Body of pancreas (tissue), 4 donors: ENCODE measurements at regions not wholly inside any gene's neighbourhood (a gene's known extent, or its start where the extent isn't known, plus 50 kb on each side); places are given as distances from the start of the nearest gene placed in this dataset.

ENCODE experiments used
- POLR2A ChIP-seq, 3 donors: fragments of 450-650 bp; IDR thresholded peaks; one replicate each; pipeline ENCODE4 v1.6.1; 2016; ENCODE audit warnings: antibody characterized with exemption in 3 of 3, mild to moderate bottlenecking in 2 of 3
- TF ChIP-seq, protein P1 (sequence below), 7 experiments: fragments of 450-650 bp in 4 of 7; fragments of 200-600 bp in 3 of 7; sonication (generic) in 3 of 7; IDR thresholded peaks; one replicate each; pipeline ENCODE4 v1.5.1; 2016 to 2019; ENCODE audit warnings: antibody characterized with exemption in 7 of 7

DNA sequence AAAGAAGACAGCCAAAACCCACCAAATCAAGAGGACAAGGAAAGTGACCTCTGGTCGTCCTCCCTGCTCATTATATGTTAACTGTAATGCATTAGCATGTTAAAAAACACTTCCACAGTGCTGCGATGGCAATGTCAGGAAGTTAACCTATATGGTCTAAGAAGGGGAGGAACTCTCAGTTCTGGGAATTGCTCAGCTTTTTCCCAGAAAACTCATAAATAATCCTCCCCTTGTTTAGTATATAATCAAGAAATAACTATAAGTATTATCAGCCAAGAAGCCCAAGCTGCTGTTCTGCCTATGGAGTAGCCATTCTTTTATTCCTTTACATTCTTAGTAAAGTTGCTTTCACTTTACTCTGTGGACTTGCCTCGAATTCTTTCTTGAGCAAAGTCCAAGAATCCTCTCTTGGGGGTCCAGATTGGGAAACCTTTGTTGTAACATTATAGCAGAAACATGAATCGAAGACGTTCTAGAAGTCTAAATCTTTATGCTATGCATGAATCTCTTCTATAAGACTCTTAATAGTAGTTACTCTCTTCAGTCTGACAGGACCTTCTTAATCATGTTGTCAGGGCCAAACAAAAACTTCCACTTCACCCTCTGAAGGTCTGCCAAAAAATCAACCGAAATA lies 110.0 kb upstream of the VANGL1 start:
- TF ChIP-seq, protein P1, sequence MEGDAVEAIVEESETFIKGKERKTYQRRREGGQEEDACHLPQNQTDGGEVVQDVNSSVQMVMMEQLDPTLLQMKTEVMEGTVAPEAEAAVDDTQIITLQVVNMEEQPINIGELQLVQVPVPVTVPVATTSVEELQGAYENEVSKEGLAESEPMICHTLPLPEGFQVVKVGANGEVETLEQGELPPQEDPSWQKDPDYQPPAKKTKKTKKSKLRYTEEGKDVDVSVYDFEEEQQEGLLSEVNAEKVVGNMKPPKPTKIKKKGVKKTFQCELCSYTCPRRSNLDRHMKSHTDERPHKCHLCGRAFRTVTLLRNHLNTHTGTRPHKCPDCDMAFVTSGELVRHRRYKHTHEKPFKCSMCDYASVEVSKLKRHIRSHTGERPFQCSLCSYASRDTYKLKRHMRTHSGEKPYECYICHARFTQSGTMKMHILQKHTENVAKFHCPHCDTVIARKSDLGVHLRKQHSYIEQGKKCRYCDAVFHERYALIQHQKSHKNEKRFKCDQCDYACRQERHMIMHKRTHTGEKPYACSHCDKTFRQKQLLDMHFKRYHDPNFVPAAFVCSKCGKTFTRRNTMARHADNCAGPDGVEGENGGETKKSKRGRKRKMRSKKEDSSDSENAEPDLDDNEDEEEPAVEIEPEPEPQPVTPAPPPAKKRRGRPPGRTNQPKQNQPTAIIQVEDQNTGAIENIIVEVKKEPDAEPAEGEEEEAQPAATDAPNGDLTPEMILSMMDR (IDR thresholded peaks at IDR 0.05): no peak
- TF ChIP-seq POLR2A (IDR thresholded peaks at IDR 0.05): no peak
